GM12878 (cell line): ENCODE measurements at regions not wholly inside any gene's neighbourhood (a gene's known extent, or its start where the extent isn't known, plus 50 kb on each side); places are given as distances from the start of the nearest gene placed in this dataset.

Experiments used
- BHLHE40 ChIP-seq, 2 experiments: fragments of 450-650 bp in 1 of 2; IDR thresholded peaks; 2 replicates each; pipeline ENCODE4 v1.6.1; 2011 to 2017; ENCODE audit warnings: low read depth in 2 of 2, borderline replicate concordance in 1 of 2, improper control_type of control experiment in 1 of 2, low read length in 1 of 2, mild to moderate bottlenecking in 1 of 2
- CEBPB ChIP-seq, 2 experiments: fragments of 150-350 bp in 1 of 2; IDR thresholded peaks; 2 replicates each; pipeline ENCODE4 v1.6.1; 2012 to 2014; ENCODE audit warnings: low read depth in 2 of 2, low read length in 2 of 2, borderline replicate concordance in 1 of 2, inconsistent platforms in 1 of 2
- CHD2 ChIP-seq: IDR thresholded peaks from 2 replicates; pipeline ENCODE4 v1.6.1; 2011; ENCODE audit warnings: low read depth, low read length, improper control_type of control experiment, borderline replicate concordance
- CTCF ChIP-seq, 3 experiments: IDR thresholded peaks in 2 of 3; conservative IDR thresholded peaks in 1 of 3; 2 replicates each; pipeline ENCODE4 v1.5.1; 2011; ENCODE audit warnings: low read depth in 3 of 3, low read length in 3 of 3, mild to moderate bottlenecking in 3 of 3, control low read depth in 2 of 3, moderate library complexity in 2 of 3, inconsistent platforms in 1 of 3, mixed read lengths in 1 of 3; ENCODE audit not compliant: control insufficient read depth in 2 of 3, insufficient read depth in 1 of 3; ENCODE audit errors: extremely low read depth in 1 of 3
- EGR1 ChIP-seq, 2 experiments: IDR thresholded peaks; 1 replicate in 1 of 2; 2 replicates in 1 of 2; pipeline ENCODE4 v1.6.1; 2011 to 2012; ENCODE audit warnings: low read depth in 2 of 2, low read length in 2 of 2, borderline replicate concordance in 1 of 2, mild to moderate bottlenecking in 1 of 2, moderate library complexity in 1 of 2
- EP300 ChIP-seq, 2 experiments: fragments of 150-350 bp in 1 of 2; IDR thresholded peaks; 2 replicates each; pipeline ENCODE4 v1.6.1; 2011 to 2012; ENCODE audit warnings: low read depth in 2 of 2, low read length in 2 of 2, borderline replicate concordance in 1 of 2, improper control_type of control experiment in 1 of 2, inconsistent platforms in 1 of 2; ENCODE audit not compliant: control insufficient read depth in 1 of 2
- FOXK2 ChIP-seq: fragments of 450-650 bp; IDR thresholded peaks from 2 replicates; pipeline ENCODE4 v1.6.1; 2017; ENCODE audit warnings: mild to moderate bottlenecking, moderate library complexity
- HDAC6 ChIP-seq: fragments of 200-600 bp; sonication (generic); IDR thresholded peaks from one replicate; pipeline ENCODE4 v1.8.0; 2017; ENCODE audit warnings: antibody characterized with exemption; ENCODE audit not compliant: unreplicated experiment
- IKZF1 ChIP-seq: fragments of 450-650 bp; conservative IDR thresholded peaks from 2 replicates; pipeline ENCODE4 v1.6.1; 2017; ENCODE audit warnings: antibody characterized with exemption, mild to moderate bottlenecking
- IRF3 ChIP-seq: fragments of 450-650 bp; IDR thresholded peaks from 2 replicates; pipeline ENCODE4 v1.6.1; 2014; ENCODE audit warnings: mild to moderate bottlenecking
- KAT2A ChIP-seq: conservative IDR thresholded peaks from 2 replicates; pipeline ENCODE4 v1.6.1; 2011; ENCODE audit warnings: low read depth, low read length; ENCODE audit not compliant: control insufficient read depth
- POLR2A ChIP-seq: IDR thresholded peaks from 2 replicates; pipeline ENCODE4 v1.6.1; 2011; ENCODE audit warnings: low read depth, mild to moderate bottlenecking, low read length
- POLR2AphosphoS5 ChIP-seq: IDR thresholded peaks from 2 replicates; pipeline ENCODE4 v1.6.1; 2011; ENCODE audit warnings: mild to moderate bottlenecking, low read length, inconsistent platforms

- no peak for TF ChIP-seq POLR2AphosphoS5
- no peak for TF ChIP-seq IKZF1
- no peak for TF ChIP-seq CHD2
- no peak for TF ChIP-seq HDAC6
- TF ChIP-seq CTCF (IDR thresholded peaks at IDR 0.05 in 2 of 3, conservative IDR thresholded peaks at IDR 0.05 in 1 of 3; ENCODE audit: control insufficient read depth in 2 of 3, extremely low read depth in 1 of 3, insufficient read depth in 1 of 3, low read depth in 3 of 3, low read length in 3 of 3): no peak
- TF ChIP-seq CEBPB (IDR thresholded peaks at IDR 0.05; ENCODE audit: borderline replicate concordance in 1 of 2, low read depth in 2 of 2, low read length in 2 of 2): no peak
- TF ChIP-seq BHLHE40 (IDR thresholded peaks at IDR 0.05; ENCODE audit: borderline replicate concordance in 1 of 2, low read depth in 2 of 2, low read length in 1 of 2): no peak
- no peak for TF ChIP-seq EP300 (IDR thresholded peaks at IDR 0.05; ENCODE audit: borderline replicate concordance in 1 of 2, control insufficient read depth in 1 of 2, low read depth in 2 of 2, low read length in 2 of 2)
- no peak for TF ChIP-seq FOXK2
- TF ChIP-seq POLR2A: no peak
- no peak for TF ChIP-seq IRF3
- TF ChIP-seq EGR1 (IDR thresholded peaks at IDR 0.05; ENCODE audit: borderline replicate concordance in 1 of 2, low read depth in 2 of 2, low read length in 2 of 2): no peak
- TF ChIP-seq KAT2A: no peak
Observed at GRCh38 chr10:84908491-84908890, 580.1 kb downstream of the CCSER2 start.
